ENCODE measurements at regions not wholly inside any gene's neighbourhood (a gene's known extent, or its start where the extent isn't known, plus 50 kb on each side); places are given as distances from the start of the nearest gene placed in this dataset.

- WGBS, 2 experiments (ENCODE audit: insufficient coverage in 2 of 2): 100% methylated on average over 2 to 3 of the region's 5 CpGs
- Histone ChIP-seq H3K4me1 (ENCODE audit: control insufficient read depth, insufficient read depth, low read length, poor library complexity, severe bottlenecking) (no peaks in the 10 kb centered on the region), H3K9me3 (ENCODE audit: control insufficient read depth, low read length) (no peaks in the 10 kb centered on the region), H3K36me3 (ENCODE audit: control insufficient read depth, insufficient read depth, low read length) (no peaks in the 10 kb centered on the region), H3K27ac (ENCODE audit: low read depth, low read length, severe bottlenecking) (no peak overlapping the region), H3K4me3 (ENCODE audit: extremely low read depth, insufficient read depth, low read length, poor library complexity, severe bottlenecking) (no peak overlapping the region)
These were observed 722.7 kb downstream of the EPHA4 start for GRCh38 chr2:220849433-220849832.

GRCh38 chr2:220850116-220850515 lies 722.0 kb downstream of the EPHA4 start:
- H3K9me3 ChIP-seq (ENCODE audit: control insufficient read depth, low read length): no peaks in the 10 kb centered on the region
- H3K27ac ChIP-seq (ENCODE audit: low read depth, low read length, severe bottlenecking): no peak overlapping the region
- WGBS, 2 experiments (ENCODE audit: insufficient coverage in 2 of 2): 96 to 100% methylated on average over 2 to 3 of the region's 3 CpGs
- H3K4me1 ChIP-seq (ENCODE audit: control insufficient read depth, insufficient read depth, low read length, poor library complexity, severe bottlenecking): no peaks in the 10 kb centered on the region
- no peak overlapping the region for H3K4me3 ChIP-seq (ENCODE audit: extremely low read depth, insufficient read depth, low read length, poor library complexity, severe bottlenecking)
- H3K36me3 ChIP-seq (ENCODE audit: control insufficient read depth, insufficient read depth, low read length): no peaks in the 10 kb centered on the region

- Histone ChIP-seq H3K9me3 (ENCODE audit: control insufficient read depth, low read length) (no peaks in the 10 kb centered on the region), H3K4me1 (ENCODE audit: control insufficient read depth, insufficient read depth, low read length, poor library complexity, severe bottlenecking) (peaks cover 10% of the 10 kb centered on the region), H3K36me3 (ENCODE audit: control insufficient read depth, insufficient read depth, low read length) (no peaks in the 10 kb centered on the region), H3K27ac (ENCODE audit: low read depth, low read length, severe bottlenecking) (peak overlapping the region; percentile 30), H3K4me3 (ENCODE audit: extremely low read depth, insufficient read depth, low read length, poor library complexity, severe bottlenecking) (no peak overlapping the region)
- WGBS, 2 experiments (ENCODE audit: insufficient coverage in 2 of 2): no CpG with 5 or more reads among the region's 2 CpGs
These were observed 716.8 kb downstream of the EPHA4 start for GRCh38 chr2:220855296-220855695.

GRCh38 chr2:220856486-220856885 lies 715.6 kb downstream of the EPHA4 start:
- Histone ChIP-seq H3K4me1 (ENCODE audit: control insufficient read depth, insufficient read depth, low read length, poor library complexity, severe bottlenecking) (peaks cover 10% of the 10 kb centered on the region), H3K4me3 (ENCODE audit: extremely low read depth, insufficient read depth, low read length, poor library complexity, severe bottlenecking) (no peak overlapping the region), H3K9me3 (ENCODE audit: control insufficient read depth, low read length) (no peaks in the 10 kb centered on the region), H3K36me3 (ENCODE audit: control insufficient read depth, insufficient read depth, low read length) (no peaks in the 10 kb centered on the region), H3K27ac (ENCODE audit: low read depth, low read length, severe bottlenecking) (no peak overlapping the region)
- WGBS, 2 experiments (ENCODE audit: insufficient coverage in 2 of 2): 100% methylated on average over 1 of the region's 2 CpGs; no CpG with 5 or more reads in 1 of the 2 experiments

GRCh38 chr2:220857368-220857767 lies 714.7 kb downstream of the EPHA4 start:
- no peak overlapping the region for H3K4me3 ChIP-seq (ENCODE audit: extremely low read depth, insufficient read depth, low read length, poor library complexity, severe bottlenecking)
- no peak overlapping the region for H3K27ac ChIP-seq (ENCODE audit: low read depth, low read length, severe bottlenecking)
- H3K4me1 ChIP-seq (ENCODE audit: control insufficient read depth, insufficient read depth, low read length, poor library complexity, severe bottlenecking): peaks cover 10% of the 10 kb centered on the region
- H3K9me3 ChIP-seq (ENCODE audit: control insufficient read depth, low read length): no peaks in the 10 kb centered on the region
- no peaks in the 10 kb centered on the region for H3K36me3 ChIP-seq (ENCODE audit: control insufficient read depth, insufficient read depth, low read length)
- 71 to 100% methylated on average over 1 of the region's 1 CpG for WGBS, 2 experiments (ENCODE audit: insufficient coverage in 2 of 2)

GRCh38 chr2:220858101-220858500 lies 714.0 kb downstream of the EPHA4 start:
- H3K36me3 ChIP-seq (ENCODE audit: control insufficient read depth, insufficient read depth, low read length): no peaks in the 10 kb centered on the region
- 86% methylated on average over 1 of the region's 2 CpGs; no CpG with 5 or more reads in 1 of the 2 experiments for WGBS, 2 experiments (ENCODE audit: insufficient coverage in 2 of 2)
- H3K9me3 ChIP-seq (ENCODE audit: control insufficient read depth, low read length): no peaks in the 10 kb centered on the region
- H3K4me1 ChIP-seq (ENCODE audit: control insufficient read depth, insufficient read depth, low read length, poor library complexity, severe bottlenecking): peaks cover 10% of the 10 kb centered on the region
- H3K4me3 ChIP-seq (ENCODE audit: extremely low read depth, insufficient read depth, low read length, poor library complexity, severe bottlenecking): no peak overlapping the region
- H3K27ac ChIP-seq (ENCODE audit: low read depth, low read length, severe bottlenecking): no peak overlapping the region

GRCh38 chr2:220871909-220872308 lies 700.2 kb downstream of the EPHA4 start:
- 95 to 96% methylated on average over 3 to 5 of the region's 6 CpGs for WGBS, 2 experiments (ENCODE audit: insufficient coverage in 2 of 2)
- Histone ChIP-seq H3K4me1 (ENCODE audit: control insufficient read depth, insufficient read depth, low read length, poor library complexity, severe bottlenecking) (no peaks in the 10 kb centered on the region), H3K36me3 (ENCODE audit: control insufficient read depth, insufficient read depth, low read length) (no peaks in the 10 kb centered on the region), H3K9me3 (ENCODE audit: control insufficient read depth, low read length) (no peaks in the 10 kb centered on the region), H3K27ac (ENCODE audit: low read depth, low read length, severe bottlenecking) (no peak overlapping the region), H3K4me3 (ENCODE audit: extremely low read depth, insufficient read depth, low read length, poor library complexity, severe bottlenecking) (no peak overlapping the region)

- no peaks in the 10 kb centered on the region for H3K9me3 ChIP-seq (ENCODE audit: control insufficient read depth, low read length)
- H3K4me1 ChIP-seq (ENCODE audit: control insufficient read depth, insufficient read depth, low read length, poor library complexity, severe bottlenecking): no peaks in the 10 kb centered on the region
- H3K4me3 ChIP-seq (ENCODE audit: extremely low read depth, insufficient read depth, low read length, poor library complexity, severe bottlenecking): no peak overlapping the region
- WGBS, 2 experiments (ENCODE audit: insufficient coverage in 2 of 2): 86 to 90% methylated on average over 1 to 3 of the region's 3 CpGs
- H3K27ac ChIP-seq (ENCODE audit: low read depth, low read length, severe bottlenecking): no peak overlapping the region
- H3K36me3 ChIP-seq (ENCODE audit: control insufficient read depth, insufficient read depth, low read length): no peaks in the 10 kb centered on the region
These were observed 695.9 kb downstream of the EPHA4 start for GRCh38 chr2:220876080-220876824.

GRCh38 chr2:220877491-220877890 lies 694.6 kb downstream of the EPHA4 start:
- 96 to 100% methylated on average over 1 to 2 of the region's 2 CpGs for WGBS, 2 experiments (ENCODE audit: insufficient coverage in 2 of 2)
- no peaks in the 10 kb centered on the region for H3K4me1 ChIP-seq (ENCODE audit: control insufficient read depth, insufficient read depth, low read length, poor library complexity, severe bottlenecking)
- H3K36me3 ChIP-seq (ENCODE audit: control insufficient read depth, insufficient read depth, low read length): no peaks in the 10 kb centered on the region
- H3K9me3 ChIP-seq (ENCODE audit: control insufficient read depth, low read length): no peaks in the 10 kb centered on the region
- H3K4me3 ChIP-seq (ENCODE audit: extremely low read depth, insufficient read depth, low read length, poor library complexity, severe bottlenecking): no peak overlapping the region
- H3K27ac ChIP-seq (ENCODE audit: low read depth, low read length, severe bottlenecking): no peak overlapping the region

GRCh38 chr2:220877897-220878296 lies 694.2 kb downstream of the EPHA4 start:
- Histone ChIP-seq H3K36me3 (ENCODE audit: control insufficient read depth, insufficient read depth, low read length) (no peaks in the 10 kb centered on the region), H3K27ac (ENCODE audit: low read depth, low read length, severe bottlenecking) (no peak overlapping the region), H3K4me3 (ENCODE audit: extremely low read depth, insufficient read depth, low read length, poor library complexity, severe bottlenecking) (no peak overlapping the region), H3K4me1 (ENCODE audit: control insufficient read depth, insufficient read depth, low read length, poor library complexity, severe bottlenecking) (no peaks in the 10 kb centered on the region), H3K9me3 (ENCODE audit: control insufficient read depth, low read length) (no peaks in the 10 kb centered on the region)
- WGBS, 2 experiments (ENCODE audit: insufficient coverage in 2 of 2): 83% methylated on average over 1 of the region's 4 CpGs; no CpG with 5 or more reads in 1 of the 2 experiments

Data from mesodermal cell (in vitro differentiated cells).